Adrenal gland (tissue), 9 donors: ENCODE measurements at regions not wholly inside any gene's neighbourhood (a gene's known extent, or its start where the extent isn't known, plus 50 kb on each side); places are given as distances from the start of the nearest gene placed in this dataset.

Experiments used
- DNase-seq, 7 donors: peaks; one replicate each; pipeline ENCODE4 v3.0.0-alpha.2; 2019 to 2020
- H3K27ac ChIP-seq, 5 donors: fragments of 200-600 bp; sonication (generic) in 4 of 5; 1 replicate in 3 of 5; 2 replicates in 2 of 5; pipeline versions ENCODE4 v1.5.1 to v1.8.0; 2016 to 2020; ENCODE audit warnings: mild to moderate bottlenecking in 1 of 5
- H3K27me3 ChIP-seq: fragments of 200-600 bp; 2 replicates; pipeline ENCODE4 v1.8.0; 2021
- H3K36me3 ChIP-seq, 2 donors: fragments of 200-600 bp; replicated peaks in 1 of 2; 1 replicate in 1 of 2; 2 replicates in 1 of 2; pipeline versions ENCODE4 v1.5.1 to v1.8.0; 2018 to 2022
- H3K4me1 ChIP-seq, 2 donors: fragments of 200-600 bp; replicated peaks in 1 of 2; 1 replicate in 1 of 2; 2 replicates in 1 of 2; pipeline versions ENCODE4 v1.5.1 to v1.8.0; 2018 to 2021
- H3K4me3 ChIP-seq, 4 donors: fragments of 200-600 bp; sonication (generic) in 3 of 4; one replicate each; pipeline ENCODE4 v1.5.1; 2016 to 2018
- H3K9me3 ChIP-seq, 3 donors: fragments of 200-600 bp; sonication (generic) in 1 of 3; replicated peaks in 1 of 3; 1 replicate in 2 of 3; 2 replicates in 1 of 3; pipeline versions ENCODE4 v1.5.1 to v1.8.0; 2016 to 2021
- CTCF ChIP-seq, 6 experiments: fragments of 450-650 bp in 4 of 6; fragments of 200-600 bp in 2 of 6; sonication (generic) in 1 of 6; IDR thresholded peaks; 1 replicate in 5 of 6; 2 replicates in 1 of 6; pipeline versions ENCODE4 v1.5.1 to v1.8.0; 2016 to 2021; ENCODE audit warnings: antibody characterized with exemption in 6 of 6, mild to moderate bottlenecking in 2 of 6, moderate library complexity in 1 of 6
- POLR2A ChIP-seq, 2 donors: fragments of 450-650 bp; IDR thresholded peaks; one replicate each; pipeline ENCODE4 v1.6.1; 2017; ENCODE audit warnings: antibody characterized with exemption in 2 of 2, mild to moderate bottlenecking in 2 of 2, moderate library complexity in 1 of 2
- WGBS, 4 donors: extraction: QIAGEN DNeasy Blood & Tissue Kit in 2 of 4; methylation state at CpG; one replicate each; pipeline versions ENCODE4 v1.1.5 to v1.1.7; 2013 to 2017; 5-methylcytosine and 5-hydroxymethylcytosine counted together
- intact Hi-C, 2 donors: fragments of 100-400 bp; cut with DNase I; formaldehyde crosslinking; loops; one replicate each; pipeline versions ENCODE4 v1.14.1 to v1.15.0; 2022 to 2023
- donor health status: healthy with polysubstance abuse.
- donor health status: Bipolar disorder and iron deficiency.
- donor health status: DM: yes; HTN: yes; CAD: no.
- donor health status: DM: no; HTN: no; CAD: no.
- donor health status: DM: no; HTN: no; CAD: no.

GRCh38 chr3:19641408-19641807 is 292.6 kb downstream of the EFHB start:
- WGBS, 4 donors, result 50 to 68% (median 57%) methylated on average over 2 of the region's 2 CpGs
- intact Hi-C loops, result no loop called here
- H3K4me3 ChIP-seq, result no peak overlapping the region
- H3K4me1 ChIP-seq, result no peaks in the 10 kb centered on the region
- TF ChIP-seq POLR2A (IDR thresholded peaks at IDR 0.05) (no peak), CTCF (IDR thresholded peaks at IDR 0.05) (no peak)
- H3K27me3 ChIP-seq, result no peaks in the 10 kb centered on the region
- no peak overlapping the region for H3K27ac ChIP-seq
- DNase-seq, result no peak
- H3K36me3 ChIP-seq, result no peaks in the 10 kb centered on the region
- no peaks in the 10 kb centered on the region for H3K9me3 ChIP-seq

DNA sequence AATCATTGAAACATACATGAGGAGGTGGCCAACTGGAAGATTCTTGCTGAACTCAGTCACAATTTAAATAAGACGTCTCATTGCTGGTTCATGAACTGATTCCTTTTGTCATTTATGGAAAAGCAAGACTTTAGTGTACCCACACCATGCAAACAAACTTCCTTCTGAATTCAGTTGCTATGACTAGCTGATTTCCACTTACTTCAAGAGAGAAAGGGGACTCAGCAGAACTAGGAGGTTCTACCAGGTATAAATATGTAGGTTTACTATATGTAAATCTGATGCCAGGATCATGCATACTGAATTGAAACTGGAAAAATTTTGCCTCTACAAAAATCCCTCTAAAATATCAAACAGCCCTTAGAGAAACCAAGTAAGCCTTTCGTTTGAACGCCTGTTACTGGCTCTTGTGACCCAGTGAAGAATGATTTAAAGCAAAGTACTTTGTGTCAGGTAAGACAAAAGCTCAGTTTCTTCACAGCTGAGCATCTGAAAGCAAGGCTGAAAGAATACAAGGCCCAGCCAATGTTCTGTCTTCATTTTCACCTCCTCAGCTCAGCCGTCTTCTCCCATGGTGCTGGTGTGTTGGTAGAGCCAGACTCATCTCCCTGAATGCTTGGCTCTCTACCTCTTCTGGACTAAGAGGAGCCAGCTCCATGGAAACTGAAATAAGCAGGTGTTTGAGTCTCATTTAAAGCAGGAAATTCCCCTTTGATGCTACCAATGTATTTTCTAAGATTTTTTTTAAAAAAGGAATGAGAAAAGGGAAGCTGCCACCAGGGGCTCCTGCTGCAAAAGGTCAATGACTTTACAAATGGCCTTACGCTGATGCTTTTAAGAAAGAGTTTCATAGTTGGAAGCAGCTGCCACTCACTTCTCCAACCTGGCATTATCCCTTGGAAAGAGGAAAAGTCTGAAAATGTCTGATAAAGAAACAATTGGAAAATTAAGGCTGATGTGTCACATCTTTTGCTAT is 301.6 kb downstream of the EFHB start:
- no peak for TF ChIP-seq CTCF (IDR thresholded peaks at IDR 0.05)
- no peak for TF ChIP-seq POLR2A (IDR thresholded peaks at IDR 0.05)
- DNase-seq, result no peak
- no peaks in the 10 kb centered on the region for H3K9me3 ChIP-seq
- H3K27ac ChIP-seq, result no peak overlapping the region
- no peak overlapping the region for H3K4me3 ChIP-seq
- 76 to 85% (median 78%) methylated on average over 5 of the region's 5 CpGs for WGBS, 4 donors
- no peaks in the 10 kb centered on the region for H3K4me1 ChIP-seq
- no peaks in the 10 kb centered on the region for H3K36me3 ChIP-seq
- H3K27me3 ChIP-seq, result no peaks in the 10 kb centered on the region
- intact Hi-C loops, result no loop called here

- Histone ChIP-seq H3K27me3 (no peaks in the 10 kb centered on the region), H3K9me3 (no peaks in the 10 kb centered on the region), H3K27ac (no peak overlapping the region), H3K4me3 (no peak overlapping the region), H3K36me3 (no peaks in the 10 kb centered on the region), H3K4me1 (no peaks in the 10 kb centered on the region)
- no peak for DNase-seq
- TF ChIP-seq POLR2A (IDR thresholded peaks at IDR 0.05), result no peak
- TF ChIP-seq CTCF (IDR thresholded peaks at IDR 0.05), result no peak
- intact Hi-C loops, result no loop called here
- WGBS, 4 donors, result 47 to 67% (median 56%) methylated on average over 2 of the region's 2 CpGs
These were observed 335.1 kb downstream of the EFHB start for GRCh38 chr3:19598870-19599269.

- Histone ChIP-seq H3K36me3 (no peaks in the 10 kb centered on the region), H3K9me3 (no peaks in the 10 kb centered on the region), H3K4me3 (no peak overlapping the region), H3K4me1 (no peaks in the 10 kb centered on the region), H3K27me3 (no peaks in the 10 kb centered on the region), H3K27ac (no peak overlapping the region)
- WGBS, 4 donors, result 69 to 85% (median 79%) methylated on average over 1 of the region's 1 CpG
- no peak for DNase-seq
- intact Hi-C loops, result no loop called here
- no peak for TF ChIP-seq CTCF (IDR thresholded peaks at IDR 0.05)
- no peak for TF ChIP-seq POLR2A (IDR thresholded peaks at IDR 0.05)
These were observed 337.6 kb downstream of the EFHB start for GRCh38 chr3:19596408-19596807.
